ENCODE measurements at regions not wholly inside any gene's neighbourhood (a gene's known extent, or its start where the extent isn't known, plus 50 kb on each side); places are given as distances from the start of the nearest gene placed in this dataset.

- DNase-seq, result no peak
- Histone ChIP-seq H3K36me3 (ENCODE audit: insufficient read depth, low read length) (no peaks in the 10 kb centered on the region), H3K4me3 (ENCODE audit: low read length) (no peak overlapping the region), H3K27ac (ENCODE audit: low read depth, low read length) (no peak overlapping the region), H3K27me3 (ENCODE audit: insufficient read depth, low read length, poor library complexity, severe bottlenecking) (no peaks in the 10 kb centered on the region), H3K4me1 (ENCODE audit: insufficient read depth, low read length) (no peaks in the 10 kb centered on the region), H3K9me3 (ENCODE audit: low read length) (no peaks in the 10 kb centered on the region)
- POLR2A ChIA-PET, result no interaction called here
- Mint-ChIP-seq H3K27me3 (peaks cover 0 to 3% of the 10 kb centered on the region in 2 donors), H3K9me3 (no peaks in the 10 kb centered on the region), H3K27ac (no peak overlapping the region), H3K4me3 (no peak overlapping the region), H3K36me3 (no peaks in the 10 kb centered on the region), H3K4me1 (no peaks in the 10 kb centered on the region)
- CTCF ChIA-PET, result no interaction called here
Measured at GRCh38 chr18:62660691-62661090, 54.6 kb upstream of the PHLPP1 start.

- Histone ChIP-seq H3K4me3 (ENCODE audit: low read length) (no peak overlapping the region), H3K27ac (ENCODE audit: low read depth, low read length) (no peak overlapping the region), H3K9me3 (ENCODE audit: low read length) (no peaks in the 10 kb centered on the region), H3K4me1 (ENCODE audit: insufficient read depth, low read length) (no peaks in the 10 kb centered on the region), H3K36me3 (ENCODE audit: insufficient read depth, low read length) (no peaks in the 10 kb centered on the region), H3K27me3 (ENCODE audit: insufficient read depth, low read length, poor library complexity, severe bottlenecking) (no peaks in the 10 kb centered on the region)
- no peaks in the 10 kb centered on the region for H3K9me3 Mint-ChIP-seq
- ChIA-PET POLR2A (no interaction called here), CTCF (no interaction called here)
- H3K27me3 Mint-ChIP-seq, result no peaks in the 10 kb centered on the region
- H3K27ac Mint-ChIP-seq, result no peak overlapping the region
- DNase-seq, result no peak
- no peaks in the 10 kb centered on the region for H3K4me1 Mint-ChIP-seq
- no peak overlapping the region for H3K4me3 Mint-ChIP-seq
- H3K36me3 Mint-ChIP-seq, result no peaks in the 10 kb centered on the region
Measured at GRCh38 chr18:62663731-62664336, 51.5 kb upstream of the PHLPP1 start.

- Mint-ChIP-seq H3K4me1 (no peaks in the 10 kb centered on the region), H3K9me3 (no peaks in the 10 kb centered on the region), H3K36me3 (no peaks in the 10 kb centered on the region), H3K4me3 (no peak overlapping the region), H3K27me3 (no peaks in the 10 kb centered on the region), H3K27ac (no peak overlapping the region)
- no peaks in the 10 kb centered on the region for H3K27me3 ChIP-seq (ENCODE audit: insufficient read depth, low read length, poor library complexity, severe bottlenecking)
- POLR2A ChIA-PET, result no interaction called here
- DNase-seq, result no peak
- H3K4me3 ChIP-seq (ENCODE audit: low read length), result no peak overlapping the region
- H3K36me3 ChIP-seq (ENCODE audit: insufficient read depth, low read length), result no peaks in the 10 kb centered on the region
- no peaks in the 10 kb centered on the region for H3K4me1 ChIP-seq (ENCODE audit: insufficient read depth, low read length)
- H3K9me3 ChIP-seq (ENCODE audit: low read length), result no peaks in the 10 kb centered on the region
- CTCF ChIA-PET, result no interaction called here
- H3K27ac ChIP-seq (ENCODE audit: low read depth, low read length), result no peak overlapping the region
Measured at GRCh38 chr18:62664414-62664813, 50.9 kb upstream of the PHLPP1 start.

- Histone ChIP-seq H3K36me3 (ENCODE audit: insufficient read depth, low read length) (no peaks in the 10 kb centered on the region), H3K9me3 (ENCODE audit: low read length) (no peaks in the 10 kb centered on the region), H3K4me1 (ENCODE audit: insufficient read depth, low read length) (no peaks in the 10 kb centered on the region), H3K4me3 (ENCODE audit: low read length) (no peak overlapping the region), H3K27me3 (ENCODE audit: insufficient read depth, low read length, poor library complexity, severe bottlenecking) (no peaks in the 10 kb centered on the region), H3K27ac (ENCODE audit: low read depth, low read length) (no peak overlapping the region)
- POLR2A ChIA-PET, result no interaction called here
- Mint-ChIP-seq H3K4me1 (no peaks in the 10 kb centered on the region), H3K27ac (no peak overlapping the region), H3K4me3 (no peak overlapping the region), H3K9me3 (no peaks in the 10 kb centered on the region), H3K36me3 (no peaks in the 10 kb centered on the region), H3K27me3 (no peaks in the 10 kb centered on the region)
- no peak for DNase-seq
- CTCF ChIA-PET, result no interaction called here
Measured at GRCh38 chr18:62665188-62665587, 50.2 kb upstream of the PHLPP1 start.
